PC-9 (cell line): ENCODE measurements at regions not wholly inside any gene's neighbourhood (a gene's known extent, or its start where the extent isn't known, plus 50 kb on each side); places are given as distances from the start of the nearest gene placed in this dataset.

ENCODE experiments used
- BruUV-seq: library from RNA; stranded (reverse); fragments of 400-500 nt; replicated peaks from 2 replicates; lab custom pipeline; 2021; lab: Mats Ljungman, UMichigan
- CTCF ChIA-PET: fragments of 300-600 bp; sonication (Branson Sonifier 250); formaldehyde crosslinking; loops from one replicate; lab custom pipeline; 2022; ENCODE audit warnings: antibody characterized with exemption; lab: Charles Lee
- POLR2A ChIA-PET: fragments of 300-600 bp; sonication (Branson Sonifier 250); formaldehyde crosslinking; loops from one replicate; lab custom pipeline; 2022; ENCODE audit warnings: antibody characterized with exemption; ENCODE audit not compliant: unreplicated experiment; lab: Charles Lee
- DNase-seq, 2 experiments: peaks; one replicate each; pipeline versions ENCODE4 v3.0.0 to v3.0.0-alpha.2; 2015 to 2022; ENCODE audit warnings: mixed read lengths in 1 of 2
- H2AFZ ChIP-seq: fragments of 200-600 bp; sonication (generic); 2 replicates; pipeline ENCODE4 v1.8.1; 2017; ENCODE audit warnings: antibody characterized with exemption
- H3F3A ChIP-seq: fragments of 200-600 bp; sonication (generic); 2 replicates; pipeline ENCODE4 v1.8.1; 2017; ENCODE audit warnings: antibody characterized with exemption, mild to moderate bottlenecking, low read depth; ENCODE audit not compliant: insufficient read depth
- H3K27ac ChIP-seq: fragments of 200-600 bp; sonication (generic); 2 replicates; pipeline ENCODE4 v1.6.1; 2016; ENCODE audit warnings: mixed run types
- H3K27me3 ChIP-seq: fragments of 200-600 bp; sonication (generic); 2 replicates; pipeline ENCODE4 v1.6.1; 2016; ENCODE audit warnings: low read depth, mixed run types; ENCODE audit not compliant: insufficient read depth
- H3K36me3 ChIP-seq: fragments of 200-600 bp; sonication (generic); 2 replicates; pipeline ENCODE4 v1.6.1; 2016; ENCODE audit warnings: low read depth, mixed run types
- H3K4me1 ChIP-seq: fragments of 200-600 bp; sonication (generic); replicated peaks from 2 replicates; pipeline ENCODE4 v1.6.1; 2016; ENCODE audit warnings: mixed run types; ENCODE audit not compliant: insufficient read depth
- H3K4me2 ChIP-seq: fragments of 200-600 bp; sonication (generic); 2 replicates; pipeline ENCODE4 v1.6.1; 2017; ENCODE audit warnings: mixed run types
- H3K4me3 ChIP-seq: fragments of 200-600 bp; sonication (generic); 2 replicates; pipeline ENCODE4 v1.6.1; 2016; ENCODE audit warnings: mixed run types
- H3K79me2 ChIP-seq: fragments of 200-600 bp; sonication (generic); 2 replicates; pipeline ENCODE4 v1.6.1; 2017; ENCODE audit warnings: low read depth, mixed run types
- H3K9me2 ChIP-seq: fragments of 200-600 bp; sonication (generic); 2 replicates; pipeline ENCODE4 v1.8.1; 2017; ENCODE audit warnings: mild to moderate bottlenecking; ENCODE audit not compliant: insufficient read depth
- H3K9me3 ChIP-seq: fragments of 200-600 bp; sonication (generic); 2 replicates; pipeline ENCODE4 v1.8.1; 2016; ENCODE audit warnings: low read depth; ENCODE audit not compliant: insufficient read depth
- H4K20me1 ChIP-seq: fragments of 200-600 bp; sonication (generic); 2 replicates; pipeline ENCODE4 v1.8.1; 2017; ENCODE audit not compliant: insufficient read depth
- EZH2 ChIP-seq: fragments of 200-600 bp; sonication (generic); IDR thresholded peaks from 2 replicates; pipeline ENCODE4 v1.8.0; 2017; ENCODE audit warnings: antibody characterized with exemption, low read depth
- intact Hi-C: fragments of 100-400 bp; cut with micrococcal nuclease; formaldehyde crosslinking; loops from one replicate; pipeline ENCODE4 v1.10.0; 2022; ENCODE audit not compliant: unreplicated experiment
- TF ChIP-seq, protein P1 (sequence below): fragments of 200-600 bp; sonication (generic); conservative IDR thresholded peaks from 2 replicates; pipeline ENCODE4 v1.6.1; 2017; ENCODE audit warnings: mixed run types, antibody characterized with exemption, mild to moderate bottlenecking, moderate library complexity

GRCh38 chr17:69634844-69635243 lies 220.3 kb downstream of the MAP2K6 start:
- no peak overlapping the region for H3K4me2 ChIP-seq
- H3K79me2 ChIP-seq, result no peaks in the 10 kb centered on the region
- no peaks in the 10 kb centered on the region; the same call in 1 of the 2 replicates for H3K9me2 ChIP-seq
- H3K36me3 ChIP-seq, result no peaks in the 10 kb centered on the region
- H3K9me3 ChIP-seq, result no peaks in the 10 kb centered on the region
- no TSS peak for BruUV-seq
- POLR2A ChIA-PET, result no interaction called here
- intact Hi-C loops, result no loop called here
- H3K4me3 ChIP-seq, result no peak overlapping the region
- CTCF ChIA-PET, result no interaction called here
- DNase-seq, result no peak
- H2AFZ ChIP-seq, result no peak overlapping the region
- H3K27ac ChIP-seq, result no peak overlapping the region
- no peaks in the 10 kb centered on the region for H3F3A ChIP-seq
- H3K27me3 ChIP-seq, result no peaks in the 10 kb centered on the region
- no peaks in the 10 kb centered on the region for H4K20me1 ChIP-seq
- H3K4me1 ChIP-seq, result no peaks in the 10 kb centered on the region
- TF ChIP-seq, protein P1, sequence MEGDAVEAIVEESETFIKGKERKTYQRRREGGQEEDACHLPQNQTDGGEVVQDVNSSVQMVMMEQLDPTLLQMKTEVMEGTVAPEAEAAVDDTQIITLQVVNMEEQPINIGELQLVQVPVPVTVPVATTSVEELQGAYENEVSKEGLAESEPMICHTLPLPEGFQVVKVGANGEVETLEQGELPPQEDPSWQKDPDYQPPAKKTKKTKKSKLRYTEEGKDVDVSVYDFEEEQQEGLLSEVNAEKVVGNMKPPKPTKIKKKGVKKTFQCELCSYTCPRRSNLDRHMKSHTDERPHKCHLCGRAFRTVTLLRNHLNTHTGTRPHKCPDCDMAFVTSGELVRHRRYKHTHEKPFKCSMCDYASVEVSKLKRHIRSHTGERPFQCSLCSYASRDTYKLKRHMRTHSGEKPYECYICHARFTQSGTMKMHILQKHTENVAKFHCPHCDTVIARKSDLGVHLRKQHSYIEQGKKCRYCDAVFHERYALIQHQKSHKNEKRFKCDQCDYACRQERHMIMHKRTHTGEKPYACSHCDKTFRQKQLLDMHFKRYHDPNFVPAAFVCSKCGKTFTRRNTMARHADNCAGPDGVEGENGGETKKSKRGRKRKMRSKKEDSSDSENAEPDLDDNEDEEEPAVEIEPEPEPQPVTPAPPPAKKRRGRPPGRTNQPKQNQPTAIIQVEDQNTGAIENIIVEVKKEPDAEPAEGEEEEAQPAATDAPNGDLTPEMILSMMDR, result no peak
- no peak for TF ChIP-seq EZH2

- Histone ChIP-seq H3K9me3 (no peaks in the 10 kb centered on the region), H3K9me2 (no peaks in the 10 kb centered on the region; the same call in 1 of the 2 replicates), H2AFZ (no peak overlapping the region), H3K27ac (no peak overlapping the region), H3F3A (no peaks in the 10 kb centered on the region), H3K4me3 (no peak overlapping the region), H3K27me3 (no peaks in the 10 kb centered on the region), H4K20me1 (no peaks in the 10 kb centered on the region), H3K4me1 (no peaks in the 10 kb centered on the region), H3K79me2 (no peaks in the 10 kb centered on the region), H3K4me2 (no peak overlapping the region), H3K36me3 (no peaks in the 10 kb centered on the region)
- no peak for TF ChIP-seq EZH2
- TF ChIP-seq, protein P1, result no peak
- CTCF ChIA-PET, result no interaction called here
- POLR2A ChIA-PET, result no interaction called here
- intact Hi-C loops, result no loop called here
- no peak for DNase-seq
- no TSS peak for BruUV-seq
Observed at GRCh38 chr17:69637446-69638156, 223.1 kb downstream of the MAP2K6 start.

DNA sequence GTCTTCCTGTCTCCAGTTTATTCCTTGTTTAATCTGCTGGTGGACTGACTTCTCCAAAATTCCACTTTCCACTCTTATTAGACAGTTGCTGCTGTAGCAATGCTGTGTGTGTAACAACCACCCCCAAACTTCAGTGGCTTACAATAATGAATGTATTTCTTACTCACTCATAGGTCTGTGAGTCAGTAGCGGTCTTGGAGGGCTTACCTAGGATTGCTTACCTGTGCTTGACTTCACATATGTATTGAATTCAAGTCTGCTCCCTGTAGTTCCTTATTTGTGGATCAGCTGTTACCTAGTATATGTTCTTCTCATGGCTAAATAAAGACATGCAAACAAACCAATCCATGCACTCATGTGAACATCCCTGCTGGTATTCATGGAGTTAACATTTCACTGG lies 224.6 kb downstream of the MAP2K6 start:
- Histone ChIP-seq H3K27ac (no peak overlapping the region), H3F3A (no peaks in the 10 kb centered on the region), H3K27me3 (no peaks in the 10 kb centered on the region), H3K9me3 (no peaks in the 10 kb centered on the region), H3K4me2 (no peak overlapping the region), H3K4me3 (no peak overlapping the region), H3K4me1 (no peaks in the 10 kb centered on the region), H3K36me3 (no peaks in the 10 kb centered on the region), H3K79me2 (no peaks in the 10 kb centered on the region), H3K9me2 (no peaks in the 10 kb centered on the region; the same call in 1 of the 2 replicates), H4K20me1 (no peaks in the 10 kb centered on the region), H2AFZ (no peak overlapping the region)
- intact Hi-C loops, result no loop called here
- CTCF ChIA-PET, result no interaction called here
- no peak for DNase-seq
- POLR2A ChIA-PET, result no interaction called here
- BruUV-seq, result no TSS peak
- TF ChIP-seq EZH2, result no peak
- TF ChIP-seq, protein P1, result no peak
